NOMO-1 treated with dmso at 0.1 percent for 144 hours (cell line): ENCODE measurements at regions not wholly inside any gene's neighbourhood (a gene's known extent, or its start where the extent isn't known, plus 50 kb on each side); places are given as distances from the start of the nearest gene placed in this dataset.
"Not testable (repeated sequence)": the region's sequence is repeated elsewhere in the genome, so short reads cannot be mapped to it uniquely, and the experiment has no call there.

Source experiments
- DNase-seq: peaks from one replicate; lab custom pipeline; 2025; ENCODE audit not compliant: unreplicated experiment; lab: John Stamatoyannopoulos, UW

DNA sequence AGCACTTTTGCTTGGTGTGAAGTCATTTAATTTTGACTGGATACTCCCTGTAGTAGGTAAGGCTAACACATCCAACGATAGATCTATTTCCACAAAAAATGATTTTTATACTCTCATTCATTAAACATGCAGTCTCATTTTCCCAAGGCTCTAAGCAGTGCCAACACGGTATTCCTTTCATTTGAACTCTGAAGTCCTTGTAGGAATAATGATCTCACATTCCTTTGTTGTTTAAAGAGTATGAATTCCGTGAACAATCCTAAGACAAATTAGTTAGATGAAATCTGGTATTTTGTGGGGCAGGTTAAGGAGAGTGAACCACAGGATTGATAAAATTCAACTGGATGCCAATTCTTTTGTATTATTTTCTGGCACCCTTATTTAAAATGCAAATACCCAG, 66.6 kb downstream of the LACC1 start:
- no peak for DNase-seq

DNA sequence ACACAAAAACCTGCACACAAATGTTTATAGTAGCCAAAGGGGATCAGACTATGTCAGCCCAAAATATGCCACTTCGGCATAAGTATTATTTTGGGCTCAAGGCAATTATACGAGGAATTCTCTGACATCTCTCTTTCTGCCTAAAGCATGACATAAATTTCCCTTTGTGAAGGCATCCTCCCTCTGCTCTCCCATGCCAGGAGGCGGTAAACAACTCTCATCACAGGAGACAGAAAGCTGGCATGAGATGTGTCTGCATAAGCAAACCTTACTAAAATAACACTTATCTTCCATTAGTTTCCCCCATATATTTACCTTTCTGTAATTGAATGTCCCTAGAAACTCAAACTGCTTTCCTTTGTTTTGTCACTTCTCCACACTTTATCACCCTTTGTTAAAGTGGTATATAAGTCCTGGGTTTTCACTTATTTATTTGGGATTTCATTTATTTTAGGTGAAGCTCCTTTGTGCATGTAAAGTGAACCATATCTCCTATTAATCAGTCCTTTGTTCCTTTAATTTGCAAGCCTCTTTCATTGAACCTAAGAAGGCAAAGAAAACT, 68.3 kb downstream of the LACC1 start:
- no peak for DNase-seq

DNA sequence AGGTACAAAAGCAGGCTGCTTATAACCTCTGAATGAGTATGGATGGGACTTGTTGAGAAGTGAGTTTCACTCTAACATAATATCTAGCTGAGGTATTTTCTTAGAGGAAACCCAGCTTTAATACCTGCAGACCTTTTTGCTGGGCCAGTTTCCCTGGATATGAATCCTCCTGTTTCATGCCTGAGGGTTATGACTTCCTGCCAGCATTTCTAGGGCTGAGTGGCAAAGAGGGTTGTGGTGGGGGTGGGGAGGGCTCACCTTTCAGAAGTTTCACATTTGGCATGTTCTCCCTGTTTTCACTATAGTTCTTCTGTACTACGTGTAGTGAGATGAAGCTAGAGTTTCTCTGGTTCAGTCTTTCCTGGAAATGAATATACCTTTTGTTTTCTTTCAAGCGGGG, 73.7 kb downstream of the LACC1 start:
- DNase-seq: no peak

DNA sequence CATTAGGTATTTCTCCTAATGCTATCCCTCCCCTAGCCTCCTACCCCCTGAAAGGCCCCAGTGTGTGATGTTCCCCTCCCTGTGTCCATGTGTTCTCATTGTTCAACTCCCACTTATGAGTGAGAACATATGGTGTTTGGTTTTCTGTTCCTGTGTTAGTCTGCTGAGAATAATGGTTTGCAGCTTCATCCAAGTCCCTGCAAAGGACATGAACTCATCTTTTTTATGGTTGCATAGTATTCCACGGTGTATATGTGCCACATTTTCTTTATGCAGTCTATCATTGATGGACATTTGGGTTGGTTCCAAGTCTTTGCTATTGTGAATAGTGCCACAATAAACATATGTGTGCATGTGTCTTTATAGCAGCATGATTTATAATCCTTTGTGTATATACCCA, 77.3 kb downstream of the LACC1 start:
- DNase-seq: not testable (repeated sequence)

DNA sequence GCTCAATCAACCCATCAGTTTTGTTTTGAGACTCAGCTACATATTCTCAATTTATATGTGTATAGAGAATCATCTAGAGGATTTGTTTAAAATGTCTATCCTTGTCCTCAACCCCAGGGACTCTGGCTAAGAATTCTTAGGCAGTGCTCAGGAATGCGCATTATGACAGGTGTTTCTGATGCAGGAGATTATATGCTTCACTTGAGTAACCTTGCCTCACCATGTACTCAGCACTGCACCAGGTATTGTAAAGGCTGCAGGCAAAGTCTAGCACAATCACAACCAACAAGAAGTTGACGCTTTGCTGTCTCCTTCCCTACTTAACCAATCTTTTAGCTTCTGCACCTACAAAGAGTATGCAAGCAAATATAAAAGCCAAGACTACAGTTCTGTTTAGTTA, 79.6 kb downstream of the LACC1 start:
- DNase-seq: no peak

DNA sequence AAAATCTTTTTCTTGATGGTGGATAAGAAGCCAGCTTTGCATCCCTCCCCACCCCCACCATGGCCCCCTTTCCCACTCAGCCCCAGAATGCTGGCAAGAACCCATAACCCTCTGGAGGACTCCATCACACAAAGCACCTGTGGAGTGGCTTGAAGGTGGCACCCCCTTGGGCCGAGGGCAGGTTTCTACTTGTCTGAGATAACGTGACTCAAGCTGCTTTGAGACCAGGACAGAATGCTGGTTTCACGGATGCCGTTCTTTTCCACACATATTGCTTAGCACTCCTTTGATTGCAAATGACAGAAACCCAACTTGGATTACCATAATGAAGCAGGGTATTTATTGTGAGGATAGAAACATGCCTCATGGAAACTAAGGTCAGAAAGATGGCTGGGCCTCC, 82.2 kb downstream of the LACC1 start:
- no peak for DNase-seq

DNA sequence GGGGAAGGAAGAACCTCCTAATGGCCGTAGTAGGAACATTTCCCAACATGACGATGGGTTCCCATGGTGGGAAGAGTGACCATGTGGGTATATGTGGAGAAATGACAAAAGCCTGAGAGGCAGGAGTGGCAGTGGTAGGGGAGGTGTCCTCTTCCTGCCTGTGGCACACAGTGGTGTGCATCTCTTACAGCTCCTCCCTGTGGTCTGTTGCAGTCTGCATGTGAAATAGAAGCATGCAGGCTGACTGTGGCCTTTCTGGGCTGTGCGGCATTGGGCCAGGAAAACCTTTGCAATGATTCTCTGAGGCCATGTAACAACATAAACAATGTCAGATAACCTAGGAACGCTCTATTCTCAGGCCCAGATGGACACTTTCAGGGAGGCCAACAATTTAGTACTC, 84.0 kb downstream of the LACC1 start:
- DNase-seq: no peak

DNA sequence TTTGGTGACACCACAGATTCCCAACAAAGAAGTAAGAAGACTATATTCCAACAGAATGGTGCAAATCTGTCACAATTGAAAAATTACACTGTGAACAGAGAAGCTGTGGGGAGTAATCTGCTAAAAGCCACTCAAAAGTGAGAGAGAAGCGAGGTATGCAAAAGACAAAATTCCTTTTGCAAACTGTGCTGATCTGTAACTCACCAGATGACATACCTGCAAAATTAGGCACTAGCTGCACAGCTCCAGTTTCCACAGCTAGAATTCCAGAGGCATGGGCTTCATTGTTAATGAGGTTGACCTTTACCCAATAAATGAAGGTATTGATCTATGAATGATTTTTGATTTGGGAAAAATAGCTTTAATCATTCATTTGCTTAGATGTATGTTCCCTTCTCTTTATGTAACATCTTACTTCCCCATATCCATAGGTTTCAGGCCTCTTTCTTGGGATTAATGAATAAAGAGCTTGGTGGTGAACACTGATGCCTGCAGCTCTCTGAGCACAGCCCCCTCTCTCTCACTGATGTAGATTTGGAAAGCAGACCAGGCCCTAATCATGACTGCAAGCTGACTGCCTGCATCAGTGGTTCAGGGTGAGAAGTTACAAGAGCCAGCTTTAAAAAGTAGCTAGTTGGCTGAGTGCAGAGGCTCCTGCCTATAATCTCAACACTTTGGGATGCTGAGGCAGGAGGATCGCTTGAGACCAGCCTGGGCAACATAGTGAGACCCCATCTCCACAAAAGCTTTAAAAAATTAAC, 85.2 kb downstream of the LACC1 start:
- DNase-seq: no peak

DNA sequence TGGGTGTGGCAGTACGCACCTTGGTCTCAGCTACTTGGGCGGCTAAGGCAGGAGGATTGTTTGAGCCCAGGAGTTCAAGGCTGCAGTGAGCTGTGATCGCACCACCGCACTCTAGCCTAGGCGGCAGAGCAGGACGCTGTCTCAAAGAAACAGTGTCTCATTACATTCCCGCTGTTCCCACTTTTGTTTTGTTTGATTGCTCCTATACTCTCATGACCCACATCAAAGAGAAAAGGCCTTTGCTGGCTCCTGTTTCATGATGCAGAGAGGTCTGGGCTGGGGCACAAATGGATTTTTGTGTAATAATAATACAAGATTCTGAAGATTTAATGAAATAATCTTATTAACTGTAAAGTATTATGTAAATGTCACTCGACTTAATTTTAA, 85.7 kb downstream of the LACC1 start:
- no peak for DNase-seq

DNA sequence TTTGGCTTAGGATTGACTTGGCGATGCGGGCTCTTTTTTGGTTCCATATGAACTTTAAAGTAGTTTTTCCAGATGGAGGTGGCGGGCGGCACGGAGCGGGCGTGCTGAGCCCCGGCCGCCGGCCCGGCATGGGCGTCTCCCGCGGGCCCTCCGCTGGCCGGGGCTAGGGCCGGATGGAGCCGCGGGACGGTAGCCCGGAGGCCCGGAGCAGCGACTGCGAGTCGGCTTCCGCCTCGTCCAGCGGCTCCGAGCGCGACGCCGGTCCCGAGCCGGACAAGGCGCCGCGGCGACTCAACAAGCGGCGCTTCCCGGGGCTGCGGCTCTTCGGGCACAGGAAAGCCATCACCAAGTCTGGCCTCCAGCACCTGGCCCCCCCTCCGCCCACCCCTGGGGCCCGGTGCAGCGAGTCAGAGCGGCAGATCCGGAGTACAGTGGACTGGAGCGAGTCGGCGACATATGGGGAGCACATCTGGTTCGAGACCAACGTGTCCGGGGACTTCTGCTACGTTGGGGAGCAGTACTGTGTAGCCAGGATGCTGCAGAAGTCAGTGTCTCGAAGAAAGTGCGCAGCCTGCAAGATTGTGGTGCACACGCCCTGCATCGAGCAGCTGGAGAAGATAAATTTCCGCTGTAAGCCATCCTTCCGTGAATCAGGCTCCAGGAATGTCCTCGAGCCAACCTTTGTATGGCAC, 88.7 kb downstream of the LACC1 start:
- DNase-seq: not testable (repeated sequence)

DNA sequence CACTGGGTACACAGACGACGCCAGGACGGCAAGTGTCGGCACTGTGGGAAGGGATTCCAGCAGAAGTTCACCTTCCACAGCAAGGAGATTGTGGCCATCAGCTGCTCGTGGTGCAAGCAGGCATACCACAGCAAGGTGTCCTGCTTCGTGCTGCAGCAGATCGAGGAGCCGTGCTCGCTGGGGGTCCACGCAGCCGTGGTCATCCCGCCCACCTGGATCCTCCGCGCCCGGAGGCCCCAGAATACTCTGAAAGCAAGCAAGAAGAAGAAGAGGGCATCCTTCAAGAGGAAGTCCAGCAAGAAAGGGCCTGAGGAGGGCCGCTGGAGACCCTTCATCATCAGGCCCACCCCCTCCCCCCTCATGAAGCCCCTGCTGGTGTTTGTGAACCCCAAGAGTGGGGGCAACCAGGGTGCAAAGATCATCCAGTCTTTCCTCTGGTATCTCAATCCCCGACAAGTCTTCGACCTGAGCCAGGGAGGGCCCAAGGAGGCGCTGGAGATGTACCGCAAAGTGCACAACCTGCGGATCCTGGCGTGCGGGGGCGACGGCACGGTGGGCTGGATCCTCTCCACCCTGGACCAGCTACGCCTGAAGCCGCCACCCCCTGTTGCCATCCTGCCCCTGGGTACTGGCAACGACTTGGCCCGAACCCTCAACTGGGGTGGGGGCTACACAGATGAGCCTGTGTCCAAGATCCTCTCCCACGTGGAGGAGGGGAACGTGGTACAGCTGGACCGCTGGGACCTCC, 89.4 kb downstream of the LACC1 start:
- DNase-seq: not testable (repeated sequence)

DNA sequence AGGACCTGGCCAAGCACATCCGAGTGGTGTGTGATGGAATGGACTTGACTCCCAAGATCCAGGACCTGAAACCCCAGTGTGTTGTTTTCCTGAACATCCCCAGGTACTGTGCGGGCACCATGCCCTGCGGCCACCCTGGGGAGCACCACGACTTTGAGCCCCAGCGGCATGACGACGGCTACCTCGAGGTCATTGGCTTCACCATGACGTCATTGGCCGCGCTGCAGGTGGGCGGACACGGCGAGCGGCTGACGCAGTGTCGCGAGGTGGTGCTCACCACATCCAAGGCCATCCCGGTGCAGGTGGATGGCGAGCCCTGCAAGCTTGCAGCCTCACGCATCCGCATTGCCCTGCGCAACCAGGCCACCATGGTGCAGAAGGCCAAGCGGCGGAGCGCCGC, 90.2 kb downstream of the LACC1 start:
- not testable (repeated sequence) for DNase-seq

DNA sequence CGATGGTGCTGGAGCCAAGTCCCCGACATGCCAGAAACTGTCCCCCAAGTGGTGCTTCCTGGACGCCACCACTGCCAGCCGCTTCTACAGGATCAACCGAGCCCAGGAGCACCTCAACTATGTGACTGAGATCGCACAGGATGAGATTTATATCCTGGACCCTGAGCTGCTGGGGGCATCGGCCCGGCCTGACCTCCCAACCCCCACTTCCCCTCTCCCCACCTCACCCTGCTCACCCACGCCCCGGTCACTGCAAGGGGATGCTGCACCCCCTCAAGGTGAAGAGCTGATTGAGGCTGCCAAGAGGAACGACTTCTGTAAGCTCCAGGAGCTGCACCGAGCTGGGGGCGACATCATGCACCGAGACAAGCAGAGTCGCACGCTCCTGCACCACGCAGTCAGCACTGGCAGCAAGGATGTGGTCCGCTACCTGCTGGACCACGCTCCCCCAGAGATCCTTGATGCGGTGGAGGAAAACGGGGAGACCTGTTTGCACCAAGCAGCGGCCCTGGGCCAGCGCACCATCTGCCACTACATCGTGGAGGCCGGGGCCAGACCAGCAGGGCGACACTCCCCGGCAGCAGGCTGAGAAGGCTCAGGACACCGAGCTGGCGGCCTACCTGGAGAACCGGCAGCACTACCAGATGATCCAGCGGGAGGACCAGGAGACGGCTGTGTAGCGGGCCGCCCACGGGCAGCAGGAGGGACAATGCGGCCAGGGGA, 91.0 kb downstream of the LACC1 start:
- not testable (repeated sequence) for DNase-seq

DNA sequence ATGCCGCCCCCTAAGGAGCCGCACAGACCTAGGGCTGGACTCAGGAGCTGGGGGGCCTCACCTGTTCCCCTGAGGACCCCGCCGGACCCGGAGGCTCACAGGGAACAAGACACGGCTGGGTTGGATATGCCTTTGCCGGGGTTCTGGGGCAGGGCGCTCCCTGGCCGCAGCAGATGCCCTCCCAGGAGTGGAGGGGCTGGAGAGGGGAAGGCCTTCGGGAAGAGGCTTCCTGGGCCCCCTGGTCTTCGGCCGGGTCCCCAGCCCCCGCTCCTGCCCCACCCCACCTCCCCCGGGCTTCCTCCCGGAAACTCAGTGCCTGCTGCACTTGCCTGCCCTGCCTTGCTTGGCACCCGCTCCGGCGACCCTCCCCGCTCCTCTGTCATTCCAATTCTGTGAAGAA, 91.6 kb downstream of the LACC1 start:
- DNase-seq: not testable (repeated sequence)

DNA sequence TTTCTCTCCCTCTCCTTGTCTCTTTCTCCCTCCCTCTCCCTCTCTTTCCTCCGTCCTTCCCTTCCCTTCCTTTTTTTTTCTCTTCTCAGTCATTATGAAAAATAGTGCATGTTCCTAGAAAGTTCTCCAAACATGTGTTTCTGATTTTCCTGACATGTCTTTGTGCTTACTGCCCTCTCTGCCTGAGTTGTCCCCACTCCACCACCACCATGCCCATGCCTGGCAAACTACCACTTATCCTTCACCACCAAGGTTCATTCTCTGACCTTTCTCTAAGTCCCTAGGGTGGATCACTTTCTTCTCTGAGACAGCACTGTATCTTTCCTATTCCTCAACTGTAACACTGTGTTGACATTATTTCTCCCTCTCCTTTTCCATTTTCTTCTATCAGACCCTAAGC, 98.2 kb downstream of the LACC1 start:
- no peak for DNase-seq

DNA sequence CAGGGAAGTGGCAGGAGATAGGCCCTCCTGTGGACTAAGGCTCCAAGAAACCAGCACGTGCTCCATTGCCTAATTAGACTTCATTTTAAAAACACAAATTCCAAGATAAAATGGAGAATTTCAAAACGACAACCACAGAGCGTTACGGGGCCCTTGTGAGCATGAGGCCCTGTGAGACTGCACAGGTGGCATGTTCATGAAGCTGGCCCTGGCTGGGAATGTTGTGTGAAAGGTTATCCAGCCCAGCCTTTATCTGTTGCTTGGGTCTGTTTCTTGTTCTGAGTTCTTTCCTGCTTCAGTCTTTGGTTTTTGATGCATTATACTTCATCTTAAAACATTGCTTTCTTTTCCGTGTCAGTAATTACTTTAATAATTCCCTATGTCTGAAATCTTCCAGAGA, 99.0 kb downstream of the LACC1 start:
- no peak for DNase-seq

DNA sequence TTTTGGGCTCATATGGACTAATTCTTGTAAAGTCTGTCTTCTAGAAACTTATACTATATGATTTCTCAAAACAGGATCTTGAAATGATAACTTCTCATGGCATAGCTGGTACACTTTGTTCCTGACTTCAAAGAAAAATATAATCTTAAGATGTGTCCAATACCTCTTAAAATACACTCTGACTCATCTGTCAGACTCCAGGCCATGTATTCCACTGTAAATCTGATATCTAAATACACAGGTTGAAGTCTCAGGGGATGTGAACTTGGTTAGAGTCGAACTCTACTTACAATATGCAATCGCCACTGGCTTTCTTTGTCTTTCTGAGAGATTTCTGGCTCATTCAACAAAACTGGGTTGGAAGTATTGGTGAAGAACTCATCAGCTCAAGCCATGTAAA, 99.8 kb downstream of the LACC1 start:
- no peak for DNase-seq

DNA sequence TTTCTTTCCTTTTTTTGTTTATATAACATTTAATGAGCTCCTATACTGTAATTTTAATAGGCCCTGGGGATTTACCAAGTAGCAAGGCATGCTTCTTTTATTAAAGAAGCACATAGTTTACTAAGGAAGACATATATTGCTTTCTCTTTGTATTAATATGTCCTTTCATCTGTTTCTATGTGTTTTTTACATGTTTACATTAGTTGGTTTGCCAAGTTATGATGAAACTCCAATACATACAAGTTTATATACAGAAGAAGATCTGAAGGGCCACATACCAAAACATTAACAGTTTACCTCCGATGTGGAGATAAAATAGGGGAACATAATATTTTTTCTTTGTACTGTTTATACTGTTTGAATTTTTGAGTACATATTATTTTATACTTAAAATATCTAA, 100.9 kb downstream of the LACC1 start:
- no peak for DNase-seq

DNA sequence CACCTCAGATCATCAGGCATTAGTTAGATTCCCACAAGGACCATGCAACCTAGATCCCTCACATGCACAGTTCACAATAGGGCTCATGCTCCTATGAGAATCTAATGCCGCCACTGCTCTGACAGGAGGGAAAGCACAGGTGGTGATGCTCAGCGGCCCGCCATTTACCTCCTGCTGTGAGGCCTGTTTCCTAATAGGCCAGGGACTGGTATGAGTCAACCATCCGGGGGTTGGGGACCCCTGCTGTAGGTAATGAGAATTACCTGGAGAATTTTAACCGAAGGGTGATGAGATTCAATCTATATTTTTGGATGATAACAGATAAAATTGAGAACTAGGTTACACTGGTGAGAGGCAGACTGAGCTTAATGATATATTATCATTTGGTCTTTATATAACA, 101.4 kb downstream of the LACC1 start:
- DNase-seq: no peak

DNA sequence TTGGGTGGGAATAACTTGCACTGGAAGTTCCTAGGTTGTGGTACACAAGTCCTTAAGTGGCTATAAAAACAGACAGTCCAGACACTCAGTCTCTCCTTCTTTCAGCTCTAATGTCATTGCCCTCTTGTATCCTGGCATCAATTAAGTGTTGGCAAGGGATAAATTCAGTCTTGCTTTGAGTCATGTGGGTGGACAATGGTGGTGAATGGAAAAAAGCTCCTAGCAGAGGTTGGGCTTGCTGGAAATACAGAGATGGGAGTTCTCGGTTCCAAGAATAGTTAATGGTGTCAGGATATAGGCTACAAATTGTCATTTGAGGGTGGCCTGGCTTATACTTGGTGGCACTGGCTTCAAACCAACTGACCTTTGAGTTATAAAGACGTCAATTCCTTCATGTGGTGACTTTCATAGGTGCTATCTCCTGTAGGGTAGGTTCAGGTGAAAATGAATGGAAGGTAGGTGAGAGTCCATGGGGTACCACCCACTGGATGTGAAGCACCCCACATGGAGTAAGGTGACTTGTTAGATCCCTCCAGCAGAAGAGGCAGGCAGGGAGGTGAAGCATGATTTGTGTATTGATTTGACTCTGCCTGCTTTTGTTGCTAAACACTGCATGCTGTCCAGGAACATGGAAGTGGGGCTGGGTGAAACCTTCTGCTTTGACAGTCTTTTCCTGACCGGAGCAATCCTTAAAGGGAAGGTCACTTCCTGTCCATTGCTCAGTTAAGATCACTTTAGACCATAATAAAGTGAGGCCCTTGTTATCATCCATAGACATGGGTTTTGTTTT, 102.0 kb downstream of the LACC1 start:
- no peak for DNase-seq
